ENCODE measurements at regions not wholly inside any gene's neighbourhood (a gene's known extent, or its start where the extent isn't known, plus 50 kb on each side); places are given as distances from the start of the nearest gene placed in this dataset.

GRCh38 chr2:144091622-144092021 is 428.3 kb downstream of the ZEB2 start:
- ATAC-seq = no peak
- H3K4me3 ChIP-seq = no peak overlapping the region
- TF ChIP-seq E2F8 (IDR thresholded peaks at IDR 0.05; ENCODE audit: low read depth, partially characterized antibody) (no peak), PRDM10 (IDR thresholded peaks at IDR 0.05; ENCODE audit: partially characterized antibody) (no peak), NFE2L1 (tag; IDR thresholded peaks at IDR 0.05; ENCODE audit: borderline replicate concordance, low read depth) (no peak), POU5F1 (IDR thresholded peaks at IDR 0.05; ENCODE audit: borderline replicate concordance, low read depth, low read length, partially characterized antibody) (no peak), ZNF561 (CRISPR knock-in tag; conservative IDR thresholded peaks at IDR 0.05) (no peak), FOXA3 (CRISPR knock-in tag; conservative IDR thresholded peaks at IDR 0.05 in 1 of 2, IDR thresholded peaks at IDR 0.05 in 1 of 2) (no peak), SNIP1 (IDR thresholded peaks at IDR 0.05; ENCODE audit: low read depth) (no peak), SMC3 (conservative IDR thresholded peaks at IDR 0.05; ENCODE audit: insufficient read depth, low read depth, low read length) (no peak), RFX1 (IDR thresholded peaks at IDR 0.05) (no peak), ADNP (tag; IDR thresholded peaks at IDR 0.05) (no peak), ILF3 (IDR thresholded peaks at IDR 0.05; ENCODE audit: borderline replicate concordance) (no peak), TAF9B (IDR thresholded peaks at IDR 0.05; ENCODE audit: partially characterized antibody) (no peak), PHB (CRISPR knock-in tag; IDR thresholded peaks at IDR 0.05) (no peak), USF2 (CRISPR knock-in tag; IDR thresholded peaks at IDR 0.05) (no peak), ZNF140 (CRISPR knock-in tag; IDR thresholded peaks at IDR 0.05) (no peak), HEY1 (CRISPR knock-in tag; IDR thresholded peaks at IDR 0.05; ENCODE audit: borderline replicate concordance) (no peak), TRIM28 (IDR thresholded peaks at IDR 0.05) (no peak)
- no peak for DNase-seq (ENCODE audit: extremely low read depth in 1 of 4, low spot score in 3 of 4)
- no TSS peak for BruUV-seq (replicated peaks)
- H3K4me1 ChIP-seq (replicated peaks in 1 of 2; ENCODE audit: control insufficient read depth in 2 of 2, insufficient read depth in 2 of 2, low read length in 2 of 2) = no peaks in the 10 kb centered on the region
- H3K79me2 ChIP-seq (ENCODE audit: control insufficient read depth, insufficient read depth, low read length) = no peaks in the 10 kb centered on the region
- no peaks in the 10 kb centered on the region for H4K20me1 ChIP-seq (replicated peaks; ENCODE audit: control insufficient read depth, insufficient read depth, low read length)
- WGBS (ENCODE audit: insufficient coverage, low coverage, missing lambda C conversion rate) = 24% methylated on average over 3 of the region's 3 CpGs
- H3K36me3 ChIP-seq (ENCODE audit: control insufficient read depth, insufficient read depth, low read length) = no peaks in the 10 kb centered on the region
- H3K9ac ChIP-seq (ENCODE audit: insufficient read depth in 1 of 2, low read depth in 2 of 2, low read length in 2 of 2) = no peak overlapping the region
- no peaks in the 10 kb centered on the region for H3K9me3 ChIP-seq (replicated peaks; ENCODE audit: control insufficient read depth, insufficient read depth, low read depth, low read length)
- H3K4me2 ChIP-seq (ENCODE audit: insufficient read depth, low read length) = no peak overlapping the region
- ChIA-PET CTCF (ENCODE audit: low intra/inter-chr PET ratio) (no interaction called here), POLR2A (no interaction called here)
- in situ Hi-C loops (cut with MboI) = no loop called here
- H3K27me3 ChIP-seq (ENCODE audit: control insufficient read depth in 2 of 2, insufficient read depth in 2 of 2, low read length in 2 of 2) = no peaks in the 10 kb centered on the region
- no peak overlapping the region for H3K27ac ChIP-seq (ENCODE audit: extremely low read depth, low read depth, low read length)
- FAIRE-seq = no peak
- H2AFZ ChIP-seq (ENCODE audit: low read depth, low read length) = no peak overlapping the region
- intact Hi-C loops (cut with micrococcal nuclease) = no loop called here
- H3K9me1 ChIP-seq (ENCODE audit: control insufficient read depth, insufficient read depth, low read length) = no peaks in the 10 kb centered on the region
